WERI-Rb-1 (cell line): ENCODE measurements at regions not wholly inside any gene's neighbourhood (a gene's known extent, or its start where the extent isn't known, plus 50 kb on each side); places are given as distances from the start of the nearest gene placed in this dataset.

Experiments used
- DNase-seq: peaks from one replicate; pipeline ENCODE4 v3.0.0-alpha.2; 2020
- H3K27ac ChIP-seq: fragments of 250-450 bp; sonication (Bioruptor Pico); 2 replicates; pipeline ENCODE4 v1.5.1; 2020; ENCODE audit warnings: mild to moderate bottlenecking, moderate library complexity
- H3K27me3 ChIP-seq: fragments of 250-450 bp; sonication (Bioruptor Pico); 2 replicates; pipeline ENCODE4 v1.5.1; 2021; ENCODE audit warnings: mild to moderate bottlenecking, low read depth, moderate library complexity; ENCODE audit not compliant: insufficient read depth, severe bottlenecking
- H3K36me3 ChIP-seq: fragments of 250-450 bp; sonication (Bioruptor Pico); 2 replicates; pipeline ENCODE4 v1.5.1; 2020; ENCODE audit warnings: mild to moderate bottlenecking, moderate library complexity
- H3K4me3 ChIP-seq: 2 replicates; pipeline ENCODE4 v1.5.1; 2011; ENCODE audit warnings: low read depth, mild to moderate bottlenecking, control low read depth, low read length
- H3K9me3 ChIP-seq: fragments of 250-450 bp; sonication (Bioruptor Pico); 2 replicates; pipeline ENCODE4 v1.5.1; 2021; ENCODE audit warnings: mild to moderate bottlenecking, moderate library complexity; ENCODE audit not compliant: severe bottlenecking
- TF ChIP-seq, protein P1 (sequence below): IDR thresholded peaks from 2 replicates; pipeline ENCODE4 v1.5.1; 2011; ENCODE audit warnings: low read depth, mild to moderate bottlenecking, control low read depth, inconsistent platforms, low read length

DNA sequence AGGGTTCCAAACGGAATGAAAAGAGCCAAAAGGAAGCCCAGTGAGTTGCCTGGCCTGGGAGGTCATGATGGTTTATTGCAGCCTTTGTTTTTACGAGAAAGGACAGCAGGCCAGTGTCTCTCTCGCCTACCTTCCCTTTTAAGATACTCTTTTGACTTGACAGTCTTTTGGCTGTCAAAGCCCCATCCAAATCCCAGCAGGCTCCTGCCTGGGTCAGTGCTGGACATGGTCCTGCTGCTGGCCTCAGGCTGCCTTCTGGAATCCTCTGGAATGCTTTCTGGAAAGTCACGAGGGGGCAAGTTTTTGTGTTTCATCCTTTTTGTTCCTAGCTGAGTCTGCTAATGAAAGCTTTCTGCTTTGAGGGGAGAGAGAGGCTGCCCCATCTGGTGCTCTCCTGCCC, 444.8 kb downstream of the OLFM4 start:
- no peak overlapping the region for H3K4me3 ChIP-seq
- H3K9me3 ChIP-seq: no peaks in the 10 kb centered on the region
- TF ChIP-seq, protein P1, sequence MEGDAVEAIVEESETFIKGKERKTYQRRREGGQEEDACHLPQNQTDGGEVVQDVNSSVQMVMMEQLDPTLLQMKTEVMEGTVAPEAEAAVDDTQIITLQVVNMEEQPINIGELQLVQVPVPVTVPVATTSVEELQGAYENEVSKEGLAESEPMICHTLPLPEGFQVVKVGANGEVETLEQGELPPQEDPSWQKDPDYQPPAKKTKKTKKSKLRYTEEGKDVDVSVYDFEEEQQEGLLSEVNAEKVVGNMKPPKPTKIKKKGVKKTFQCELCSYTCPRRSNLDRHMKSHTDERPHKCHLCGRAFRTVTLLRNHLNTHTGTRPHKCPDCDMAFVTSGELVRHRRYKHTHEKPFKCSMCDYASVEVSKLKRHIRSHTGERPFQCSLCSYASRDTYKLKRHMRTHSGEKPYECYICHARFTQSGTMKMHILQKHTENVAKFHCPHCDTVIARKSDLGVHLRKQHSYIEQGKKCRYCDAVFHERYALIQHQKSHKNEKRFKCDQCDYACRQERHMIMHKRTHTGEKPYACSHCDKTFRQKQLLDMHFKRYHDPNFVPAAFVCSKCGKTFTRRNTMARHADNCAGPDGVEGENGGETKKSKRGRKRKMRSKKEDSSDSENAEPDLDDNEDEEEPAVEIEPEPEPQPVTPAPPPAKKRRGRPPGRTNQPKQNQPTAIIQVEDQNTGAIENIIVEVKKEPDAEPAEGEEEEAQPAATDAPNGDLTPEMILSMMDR: no peak
- H3K27me3 ChIP-seq: no peaks in the 10 kb centered on the region
- H3K36me3 ChIP-seq: no peaks in the 10 kb centered on the region
- DNase-seq: no peak
- no peak overlapping the region for H3K27ac ChIP-seq

GRCh38 chr13:53474878-53475277, 446.3 kb downstream of the OLFM4 start:
- Histone ChIP-seq H3K27me3 (no peaks in the 10 kb centered on the region), H3K27ac (no peak overlapping the region), H3K36me3 (no peaks in the 10 kb centered on the region), H3K9me3 (no peaks in the 10 kb centered on the region), H3K4me3 (no peak overlapping the region)
- DNase-seq: no peak
- TF ChIP-seq, protein P1: no peak

GRCh38 chr13:53490752-53491151, 462.1 kb downstream of the OLFM4 start:
- TF ChIP-seq, protein P1: no peak
- H3K27ac ChIP-seq: peak overlapping the region; percentile 12; the same call in 1 of the 2 replicates
- peak; percentile 7 for DNase-seq
- H3K36me3 ChIP-seq: no peaks in the 10 kb centered on the region
- no peaks in the 10 kb centered on the region for H3K9me3 ChIP-seq
- H3K4me3 ChIP-seq: peak overlapping the region; percentile 2; the same call in 1 of the 2 replicates
- no peaks in the 10 kb centered on the region for H3K27me3 ChIP-seq

- no peak for DNase-seq
- no peak overlapping the region for H3K27ac ChIP-seq
- no peaks in the 10 kb centered on the region for H3K36me3 ChIP-seq
- TF ChIP-seq, protein P1: no peak
- no peaks in the 10 kb centered on the region for H3K27me3 ChIP-seq
- H3K9me3 ChIP-seq: no peaks in the 10 kb centered on the region
- no peak overlapping the region for H3K4me3 ChIP-seq
Measured at GRCh38 chr13:53494406-53494805, 465.8 kb downstream of the OLFM4 start.

- Histone ChIP-seq H3K9me3 (no peaks in the 10 kb centered on the region), H3K27me3 (no peaks in the 10 kb centered on the region), H3K27ac (no peak overlapping the region), H3K4me3 (no peak overlapping the region), H3K36me3 (no peaks in the 10 kb centered on the region)
- TF ChIP-seq, protein P1: no peak
- DNase-seq: no peak
Measured at GRCh38 chr13:53499576-53500133, 471.0 kb downstream of the OLFM4 start.

- H3K4me3 ChIP-seq: no peak overlapping the region
- H3K27ac ChIP-seq: no peak overlapping the region
- H3K9me3 ChIP-seq: no peaks in the 10 kb centered on the region
- DNase-seq: no peak
- TF ChIP-seq, protein P1: no peak
- H3K27me3 ChIP-seq: no peaks in the 10 kb centered on the region
- H3K36me3 ChIP-seq: no peaks in the 10 kb centered on the region
Measured at GRCh38 chr13:53501387-53501786, 472.8 kb downstream of the OLFM4 start.
